IMR-90 (cell line): ENCODE measurements at regions not wholly inside any gene's neighbourhood (a gene's known extent, or its start where the extent isn't known, plus 50 kb on each side); places are given as distances from the start of the nearest gene placed in this dataset.

Experiments
- ATAC-seq: fragments of 200-7000 bp; cut with Tn5 transposase; 2 replicates; pipeline ENCODE4 v1.9.1; 2020; ENCODE audit warnings: low read depth, mild to moderate bottlenecking, moderate library complexity
- BruUV-seq: library from RNA; stranded (reverse); fragments of 400-500 nt; replicated peaks from 2 replicates; lab custom pipeline; 2021; lab: Mats Ljungman, UMichigan
- CTCF ChIA-PET: fragments of 300-600 bp; formaldehyde crosslinking; extraction: SDS; loops from one replicate; lab custom pipeline; 2021; ENCODE audit warnings: antibody characterized with exemption; lab: Yijun Ruan, JAX
- POLR2A ChIA-PET: fragments of 300-600 bp; sonication (Branson Sonifier 250); formaldehyde crosslinking; loops from one replicate; lab custom pipeline; 2022; ENCODE audit warnings: antibody characterized with exemption; ENCODE audit not compliant: unreplicated experiment; lab: Charles Lee
- DNase-seq: peaks from one replicate; pipeline ENCODE4 v3.0.0; 2013
- H2AFZ ChIP-seq: replicated peaks from 2 replicates; pipeline ENCODE3; 2013; ENCODE audit warnings: low read length, mild to moderate bottlenecking; ENCODE audit not compliant: poor library complexity
- H2AK5ac ChIP-seq: 2 replicates; pipeline ENCODE4 v1.6.1; 2013; ENCODE audit warnings: low read depth, low read length, inconsistent platforms
- H2AK9ac ChIP-seq: replicated peaks from 2 replicates; pipeline ENCODE3; 2013; ENCODE audit warnings: mild to moderate bottlenecking, low read depth, low read length, moderate library complexity; ENCODE audit not compliant: poor library complexity
- H2BK120ac ChIP-seq: 2 replicates; pipeline ENCODE4 v1.6.1; 2013; ENCODE audit warnings: low read depth, low read length, inconsistent platforms
- H2BK15ac ChIP-seq: 3 replicates; pipeline ENCODE4 v1.6.1; 2013; ENCODE audit warnings: low read depth, low read length, inconsistent platforms
- H2BK20ac ChIP-seq: 2 replicates; pipeline ENCODE4 v1.6.1; 2013; ENCODE audit warnings: low read depth, mild to moderate bottlenecking, inconsistent platforms, low read length, moderate library complexity
- H2BK5ac ChIP-seq: 2 replicates; pipeline ENCODE4 v1.6.1; 2013; ENCODE audit warnings: mild to moderate bottlenecking, low read depth, low read length, inconsistent platforms; ENCODE audit not compliant: poor library complexity, severe bottlenecking
- H3K14ac ChIP-seq: replicated peaks from 2 replicates; pipeline ENCODE4 v1.6.1; 2013; ENCODE audit warnings: low read depth, low read length, inconsistent platforms
- H3K18ac ChIP-seq: 2 replicates; pipeline ENCODE4 v1.6.1; 2013; ENCODE audit warnings: low read depth, low read length, control low read depth
- H3K23ac ChIP-seq: 2 replicates; pipeline ENCODE4 v1.6.1; 2013; ENCODE audit warnings: low read depth, low read length, inconsistent platforms
- H3K27ac ChIP-seq: 2 replicates; pipeline ENCODE4 v1.5.1; 2013; ENCODE audit warnings: mild to moderate bottlenecking, control low read depth, low read length; ENCODE audit not compliant: insufficient read depth
- H3K27me3 ChIP-seq: 2 replicates; pipeline ENCODE4 v1.6.1; 2013; ENCODE audit warnings: low read length; ENCODE audit not compliant: control insufficient read depth, insufficient read depth
- H3K36me3 ChIP-seq: 2 replicates; pipeline ENCODE4 v1.6.1; 2013; ENCODE audit warnings: low read length, mixed read lengths; ENCODE audit not compliant: control insufficient read depth, insufficient read depth
- H3K4ac ChIP-seq: 2 replicates; pipeline ENCODE4 v1.6.1; 2013; ENCODE audit warnings: low read depth, low read length, inconsistent platforms
- H3K4me1 ChIP-seq: 2 replicates; pipeline ENCODE4 v1.6.1; 2013; ENCODE audit warnings: low read length, mixed read lengths; ENCODE audit not compliant: control insufficient read depth, insufficient read depth
- H3K4me2 ChIP-seq: 2 replicates; pipeline ENCODE4 v1.6.1; 2013; ENCODE audit warnings: low read depth, mild to moderate bottlenecking, control low read depth, low read length, moderate library complexity
- H3K4me3 ChIP-seq: 2 replicates; pipeline ENCODE4 v1.5.1; 2013; ENCODE audit warnings: low read depth, mild to moderate bottlenecking, control low read depth, low read length, moderate library complexity; ENCODE audit not compliant: insufficient read depth
- H3K56ac ChIP-seq: 2 replicates; pipeline ENCODE4 v1.6.1; 2013; ENCODE audit warnings: low read length, inconsistent platforms; ENCODE audit not compliant: insufficient read depth; ENCODE audit errors: extremely low read depth
- H3K79me1 ChIP-seq, 2 experiments: 2 replicates each; pipeline ENCODE4 v1.6.1; 2013; ENCODE audit warnings: low read length in 2 of 2, inconsistent platforms in 1 of 2, low read depth in 1 of 2
- H3K9ac ChIP-seq: 2 replicates; pipeline ENCODE4 v1.6.1; 2013; ENCODE audit warnings: low read depth, low read length, control low read depth
- H3K9me1 ChIP-seq: 2 replicates; pipeline ENCODE4 v1.6.1; 2013; ENCODE audit warnings: low read length, inconsistent platforms; ENCODE audit not compliant: insufficient read depth
- H3K9me3 ChIP-seq: 2 replicates; pipeline ENCODE4 v1.6.1; 2013; ENCODE audit warnings: low read length; ENCODE audit not compliant: control insufficient read depth, insufficient read depth
- H4K20me1 ChIP-seq: 2 replicates; pipeline ENCODE4 v1.6.1; 2013; ENCODE audit warnings: low read length, inconsistent platforms; ENCODE audit not compliant: insufficient read depth
- H4K5ac ChIP-seq: 2 replicates; pipeline ENCODE4 v1.6.1; 2013; ENCODE audit warnings: mild to moderate bottlenecking, low read depth, low read length, control low read depth
- H4K8ac ChIP-seq, 2 experiments: 2 replicates each; pipeline ENCODE4 v1.6.1; 2013; ENCODE audit warnings: low read depth in 2 of 2, low read length in 2 of 2, control low read depth in 1 of 2, inconsistent platforms in 1 of 2
- H4K91ac ChIP-seq: 2 replicates; pipeline ENCODE4 v1.6.1; 2013; ENCODE audit warnings: low read depth, low read length, inconsistent platforms; ENCODE audit not compliant: insufficient read depth
- RAD21 ChIP-seq: IDR thresholded peaks from 2 replicates; pipeline ENCODE4 v1.6.1; 2012; ENCODE audit warnings: low read length, improper control_type of control experiment
- SMC3 ChIP-seq: fragments of 150-350 bp; IDR thresholded peaks from 2 replicates; pipeline ENCODE4 v1.6.1; 2016; ENCODE audit warnings: low read depth, mild to moderate bottlenecking, antibody characterized with exemption, low read length, moderate library complexity
- WGBS, 2 experiments: methylation state at CpG; one replicate each; pipeline versions ENCODE4 v1.1.5 to v1.1.7; 2013; ENCODE audit warnings: missing lambda C conversion rate in 2 of 2; ENCODE audit not compliant: insufficient read length in 1 of 2; ENCODE audit errors: extremely low coverage in 2 of 2; 5-methylcytosine and 5-hydroxymethylcytosine counted together
- dilution Hi-C: fragments of 300-500 bp; cut with HindIII; formaldehyde crosslinking; loops from one replicate; pipeline ENCODE4 v1.14.3; 2018; ENCODE audit warnings: low sequenced_read_pairs; ENCODE audit not compliant: unreplicated experiment
- in situ Hi-C: fragments of 300-500 bp; cut with MboI; formaldehyde crosslinking; loops from 3 replicates; pipeline ENCODE4 v1.14.3; 2019; ENCODE audit warnings: low sequenced_read_pairs, inconsistent platforms, mixed read lengths
- intact Hi-C: fragments of 100-400 bp; cut with micrococcal nuclease; formaldehyde crosslinking; loops from 2 replicates; pipeline ENCODE4 v1.10.0; 2022

DNA sequence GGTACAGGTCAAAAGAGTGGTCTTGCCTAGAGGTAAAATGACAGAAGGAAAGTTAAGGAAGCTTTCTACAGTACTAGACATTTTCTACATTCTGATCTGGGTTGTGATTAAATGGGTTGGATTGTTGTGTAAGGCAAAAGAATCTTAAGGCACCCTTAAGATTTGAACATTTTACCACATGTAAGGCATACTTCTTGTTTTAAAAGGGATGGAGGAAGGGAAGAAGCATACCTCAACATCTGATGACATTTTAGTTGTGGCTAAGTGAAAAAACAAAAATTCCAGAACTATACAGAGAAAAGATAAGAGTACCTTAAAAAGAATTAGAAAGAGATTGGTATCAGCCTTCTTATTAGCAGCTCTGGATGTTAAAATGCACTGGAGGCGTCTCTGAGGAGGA lies 356.0 kb upstream of the CADM1 start:
- no peak overlapping the region for H4K5ac ChIP-seq
- intact Hi-C loops = loop anchor here (10.0 kb wide), 1 partner anchor 525 kb away; no protein-coding TSS in a partner anchor
- no peak overlapping the region for H3K27ac ChIP-seq
- no peaks in the 10 kb centered on the region for H3K79me1 ChIP-seq
- WGBS, 2 experiments = no CpG with 5 or more reads among the region's 1 CpG
- no peaks in the 10 kb centered on the region for H3K4me1 ChIP-seq
- no peaks in the 10 kb centered on the region for H4K20me1 ChIP-seq
- no peak overlapping the region for H3K4ac ChIP-seq
- H3K14ac ChIP-seq = no peak overlapping the region
- in situ Hi-C loops = no loop called here
- no peak overlapping the region for H3K56ac ChIP-seq
- H3K4me3 ChIP-seq = no peak overlapping the region
- H2AK9ac ChIP-seq = no peak overlapping the region
- H2BK120ac ChIP-seq = no peak overlapping the region
- TF ChIP-seq SMC3 = no peak
- TF ChIP-seq RAD21 = no peak
- no peaks in the 10 kb centered on the region for H3K27me3 ChIP-seq
- no peak for ATAC-seq
- dilution Hi-C loops = no loop called here
- no peaks in the 10 kb centered on the region for H3K36me3 ChIP-seq
- H2AFZ ChIP-seq = no peak overlapping the region
- no peaks in the 10 kb centered on the region for H3K9me1 ChIP-seq
- H3K4me2 ChIP-seq = no peak overlapping the region
- no peak overlapping the region for H2AK5ac ChIP-seq
- ChIA-PET CTCF (no interaction called here), POLR2A (no interaction called here)
- no peak overlapping the region for H2BK15ac ChIP-seq
- DNase-seq = no peak
- H4K8ac ChIP-seq = no peak overlapping the region
- no peak overlapping the region for H2BK20ac ChIP-seq
- no peak overlapping the region for H3K23ac ChIP-seq
- H2BK5ac ChIP-seq = no peak overlapping the region
- no peak overlapping the region for H3K9ac ChIP-seq
- H4K91ac ChIP-seq = no peak overlapping the region
- no peak overlapping the region for H3K18ac ChIP-seq
- no TSS peak for BruUV-seq
- H3K9me3 ChIP-seq = no peaks in the 10 kb centered on the region
